Vagina (tissue), 2 donors: ENCODE measurements at regions not wholly inside any gene's neighbourhood (a gene's known extent, or its start where the extent isn't known, plus 50 kb on each side); places are given as distances from the start of the nearest gene placed in this dataset.
"Not testable (repeated sequence)": the region's sequence is repeated elsewhere in the genome, so short reads cannot be mapped to it uniquely, and the experiment has no call there.

Experiments used
- DNase-seq, 2 donors: peaks; one replicate each; pipeline ENCODE4 v3.0.0-alpha.2; 2017; ENCODE audit errors: extremely low spot score in 2 of 2
- H3K27ac ChIP-seq: fragments of 200-600 bp; sonication (generic); one replicate; pipeline ENCODE4 v1.5.1; 2019
- H3K27me3 ChIP-seq: fragments of 200-600 bp; sonication (generic); one replicate; pipeline ENCODE4 v1.5.1; 2019
- H3K36me3 ChIP-seq, 2 donors: fragments of 200-600 bp; sonication (generic); one replicate each; pipeline ENCODE4 v1.5.1; 2017 to 2019
- H3K4me1 ChIP-seq: fragments of 200-600 bp; sonication (generic); one replicate; pipeline ENCODE4 v1.5.1; 2019
- H3K4me3 ChIP-seq, 2 donors: fragments of 200-600 bp; sonication (generic); 1 replicate in 1 of 2; 2 replicates in 1 of 2; pipeline ENCODE4 v1.5.1; 2016 to 2019
- H3K9me3 ChIP-seq: fragments of 200-600 bp; sonication (generic); one replicate; pipeline ENCODE4 v1.5.1; 2019
- intact Hi-C: fragments of 100-400 bp; cut with DNase I; formaldehyde crosslinking; loops from one replicate; pipeline ENCODE4 v1.15.1; 2023

- H3K27ac ChIP-seq, H3K9me3 ChIP-seq, intact Hi-C loops, H3K27me3 ChIP-seq, DNase-seq, H3K4me1 ChIP-seq, H3K36me3 ChIP-seq, H3K4me3 ChIP-seq: not testable (repeated sequence)
These were observed 63.1 kb upstream of the POTEC start for GRCh38 chr18:14606546-14606945.

- H3K4me1 ChIP-seq, H3K27me3 ChIP-seq, H3K4me3 ChIP-seq, intact Hi-C loops, H3K27ac ChIP-seq, H3K9me3 ChIP-seq, DNase-seq, H3K36me3 ChIP-seq: not testable (repeated sequence)
These were observed 64.0 kb upstream of the POTEC start for GRCh38 chr18:14607360-14607759.

- H3K4me3 ChIP-seq, H3K27me3 ChIP-seq, H3K36me3 ChIP-seq, H3K4me1 ChIP-seq, H3K27ac ChIP-seq, DNase-seq, intact Hi-C loops, H3K9me3 ChIP-seq: not testable (repeated sequence)
These were observed 69.0 kb upstream of the POTEC start for GRCh38 chr18:14612422-14612821.

GRCh38 chr18:14614485-14614884 is 71.1 kb upstream of the POTEC start:
- H3K27ac ChIP-seq, H3K36me3 ChIP-seq, H3K4me1 ChIP-seq, H3K27me3 ChIP-seq, intact Hi-C loops, DNase-seq, H3K4me3 ChIP-seq, H3K9me3 ChIP-seq: not testable (repeated sequence)

- H3K27ac ChIP-seq, H3K9me3 ChIP-seq, H3K27me3 ChIP-seq, DNase-seq, H3K4me3 ChIP-seq, H3K4me1 ChIP-seq, intact Hi-C loops, H3K36me3 ChIP-seq: not testable (repeated sequence)
These were observed 83.9 kb upstream of the POTEC start for GRCh38 chr18:14627336-14627735.

- intact Hi-C loops, H3K4me3 ChIP-seq, H3K27me3 ChIP-seq, DNase-seq, H3K4me1 ChIP-seq, H3K36me3 ChIP-seq, H3K27ac ChIP-seq, H3K9me3 ChIP-seq: not testable (repeated sequence)
These were observed 85.1 kb upstream of the POTEC start for GRCh38 chr18:14628323-14628978.

GRCh38 chr18:14628979-14629325 is 85.6 kb upstream of the POTEC start:
- H3K4me3 ChIP-seq, H3K4me1 ChIP-seq, H3K27me3 ChIP-seq, intact Hi-C loops, H3K36me3 ChIP-seq, DNase-seq, H3K27ac ChIP-seq, H3K9me3 ChIP-seq: not testable (repeated sequence)

GRCh38 chr18:14632976-14633375 is 89.6 kb upstream of the POTEC start:
- H3K4me1 ChIP-seq, H3K36me3 ChIP-seq, H3K9me3 ChIP-seq, intact Hi-C loops, H3K4me3 ChIP-seq, H3K27ac ChIP-seq, H3K27me3 ChIP-seq, DNase-seq: not testable (repeated sequence)

- H3K27me3 ChIP-seq, H3K9me3 ChIP-seq, H3K4me1 ChIP-seq, DNase-seq, H3K4me3 ChIP-seq, H3K27ac ChIP-seq, intact Hi-C loops, H3K36me3 ChIP-seq: not testable (repeated sequence)
These were observed 94.6 kb upstream of the POTEC start for GRCh38 chr18:14638008-14638407.

- H3K36me3 ChIP-seq, H3K27ac ChIP-seq, H3K4me3 ChIP-seq, intact Hi-C loops, H3K9me3 ChIP-seq, H3K4me1 ChIP-seq, H3K27me3 ChIP-seq: not testable (repeated sequence)
- DNase-seq, result peak in 1 of 2 donors; percentile 98
These were observed 97.7 kb upstream of the POTEC start for GRCh38 chr18:14641121-14641520.

- H3K4me1 ChIP-seq, intact Hi-C loops, H3K27ac ChIP-seq, H3K36me3 ChIP-seq, H3K4me3 ChIP-seq, H3K9me3 ChIP-seq, DNase-seq, H3K27me3 ChIP-seq: not testable (repeated sequence)
These were observed 100.4 kb upstream of the POTEC start for GRCh38 chr18:14643715-14644290.

GRCh38 chr18:14693051-14693450 is 54.9 kb upstream of the ANKRD30B start:
- H3K27me3 ChIP-seq, H3K4me1 ChIP-seq, H3K9me3 ChIP-seq, H3K4me3 ChIP-seq, H3K27ac ChIP-seq, intact Hi-C loops, DNase-seq, H3K36me3 ChIP-seq: not testable (repeated sequence)

GRCh38 chr18:14693882-14694281 is 54.1 kb upstream of the ANKRD30B start:
- intact Hi-C loops, H3K27ac ChIP-seq, DNase-seq, H3K4me3 ChIP-seq, H3K4me1 ChIP-seq, H3K36me3 ChIP-seq, H3K9me3 ChIP-seq, H3K27me3 ChIP-seq: not testable (repeated sequence)

GRCh38 chr18:14698006-14698405 is 50.0 kb upstream of the ANKRD30B start:
- H3K27ac ChIP-seq, H3K9me3 ChIP-seq, intact Hi-C loops, H3K36me3 ChIP-seq, H3K27me3 ChIP-seq, H3K4me3 ChIP-seq, DNase-seq, H3K4me1 ChIP-seq: not testable (repeated sequence)
